ENCODE measurements at regions not wholly inside any gene's neighbourhood (a gene's known extent, or its start where the extent isn't known, plus 50 kb on each side); places are given as distances from the start of the nearest gene placed in this dataset.

DNA sequence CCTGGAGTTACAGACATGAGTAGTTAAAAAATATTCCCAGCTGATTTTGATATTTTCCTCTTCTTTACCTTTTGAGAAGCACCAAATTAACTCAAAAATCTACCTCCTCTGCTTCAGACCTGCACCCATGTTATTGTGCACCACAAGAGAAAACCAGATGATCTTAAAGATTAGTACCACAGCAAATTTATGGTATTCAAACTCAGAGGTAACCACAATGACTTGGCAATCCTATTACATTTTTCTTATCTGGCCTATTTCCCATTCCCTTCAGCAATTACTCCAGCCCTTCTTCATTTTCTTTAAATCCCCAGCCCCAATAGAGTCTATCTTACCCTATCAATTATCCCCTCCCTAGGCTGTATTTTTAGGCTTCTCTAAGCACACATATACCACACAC, 535.1 kb downstream of the FAT4 start:
- Histone ChIP-seq H3K4me3 (no peak overlapping the region), H3K4me1 (no peaks in the 10 kb centered on the region), H3K27me3 (no peaks in the 10 kb centered on the region), H3K27ac (no peak overlapping the region), H3K36me3 (no peaks in the 10 kb centered on the region), H3K9me3 (no peaks in the 10 kb centered on the region)
- TF ChIP-seq POLR2AphosphoS5 (IDR thresholded peaks at IDR 0.05): no peak
- TF ChIP-seq EP300 (IDR thresholded peaks at IDR 0.05): no peak
- TF ChIP-seq POLR2A (IDR thresholded peaks at IDR 0.05): no peak
- TF ChIP-seq, protein P1, sequence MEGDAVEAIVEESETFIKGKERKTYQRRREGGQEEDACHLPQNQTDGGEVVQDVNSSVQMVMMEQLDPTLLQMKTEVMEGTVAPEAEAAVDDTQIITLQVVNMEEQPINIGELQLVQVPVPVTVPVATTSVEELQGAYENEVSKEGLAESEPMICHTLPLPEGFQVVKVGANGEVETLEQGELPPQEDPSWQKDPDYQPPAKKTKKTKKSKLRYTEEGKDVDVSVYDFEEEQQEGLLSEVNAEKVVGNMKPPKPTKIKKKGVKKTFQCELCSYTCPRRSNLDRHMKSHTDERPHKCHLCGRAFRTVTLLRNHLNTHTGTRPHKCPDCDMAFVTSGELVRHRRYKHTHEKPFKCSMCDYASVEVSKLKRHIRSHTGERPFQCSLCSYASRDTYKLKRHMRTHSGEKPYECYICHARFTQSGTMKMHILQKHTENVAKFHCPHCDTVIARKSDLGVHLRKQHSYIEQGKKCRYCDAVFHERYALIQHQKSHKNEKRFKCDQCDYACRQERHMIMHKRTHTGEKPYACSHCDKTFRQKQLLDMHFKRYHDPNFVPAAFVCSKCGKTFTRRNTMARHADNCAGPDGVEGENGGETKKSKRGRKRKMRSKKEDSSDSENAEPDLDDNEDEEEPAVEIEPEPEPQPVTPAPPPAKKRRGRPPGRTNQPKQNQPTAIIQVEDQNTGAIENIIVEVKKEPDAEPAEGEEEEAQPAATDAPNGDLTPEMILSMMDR (IDR thresholded peaks at IDR 0.05): no peak
- intact Hi-C loops (cut with DNase I): no loop called here
- DNase-seq: no peak

DNA sequence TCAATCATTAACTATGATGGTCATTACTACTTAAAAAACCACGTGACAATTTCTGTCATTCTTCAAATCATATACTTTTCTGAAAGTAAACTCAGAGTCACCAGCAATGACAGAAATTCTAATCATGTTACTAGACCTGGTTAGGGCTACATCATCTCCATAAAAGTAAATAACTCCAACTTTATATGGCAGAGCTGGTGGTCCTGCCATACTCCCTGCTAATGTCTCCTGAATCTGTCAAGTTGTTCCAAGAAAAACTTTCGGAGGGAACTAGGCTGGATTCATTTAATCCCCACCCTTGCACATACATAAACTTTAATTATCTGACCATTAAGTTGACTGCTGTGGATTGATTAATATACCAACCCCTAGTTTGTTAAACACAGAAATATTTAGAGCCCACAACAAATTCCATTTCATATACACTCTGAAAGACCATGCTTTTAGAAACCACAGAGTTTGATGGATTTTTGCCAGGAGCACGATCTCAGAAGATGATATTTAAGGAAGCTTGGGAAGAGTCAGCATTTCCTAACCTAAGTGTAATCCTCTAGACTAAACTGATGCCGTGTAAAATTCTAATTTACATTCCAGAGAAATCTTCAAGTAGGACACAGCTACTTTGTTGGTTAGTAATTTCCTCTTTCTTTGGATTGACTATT, 577.0 kb downstream of the FAT4 start:
- H3K27me3 ChIP-seq: no peaks in the 10 kb centered on the region
- H3K4me3 ChIP-seq: no peak overlapping the region
- intact Hi-C loops (cut with DNase I): no loop called here
- H3K4me1 ChIP-seq: no peaks in the 10 kb centered on the region
- DNase-seq: no peak
- no peak overlapping the region for H3K27ac ChIP-seq
- H3K36me3 ChIP-seq: no peaks in the 10 kb centered on the region
- 51 to 58% methylated on average over 4 of the region's 4 CpGs for WGBS, 2 donors
- no peaks in the 10 kb centered on the region for H3K9me3 ChIP-seq
- TF ChIP-seq POLR2AphosphoS5 (IDR thresholded peaks at IDR 0.05) (no peak), EP300 (IDR thresholded peaks at IDR 0.05) (no peak), POLR2A (IDR thresholded peaks at IDR 0.05) (no peak)
- TF ChIP-seq, protein P1 (IDR thresholded peaks at IDR 0.05): no peak

DNA sequence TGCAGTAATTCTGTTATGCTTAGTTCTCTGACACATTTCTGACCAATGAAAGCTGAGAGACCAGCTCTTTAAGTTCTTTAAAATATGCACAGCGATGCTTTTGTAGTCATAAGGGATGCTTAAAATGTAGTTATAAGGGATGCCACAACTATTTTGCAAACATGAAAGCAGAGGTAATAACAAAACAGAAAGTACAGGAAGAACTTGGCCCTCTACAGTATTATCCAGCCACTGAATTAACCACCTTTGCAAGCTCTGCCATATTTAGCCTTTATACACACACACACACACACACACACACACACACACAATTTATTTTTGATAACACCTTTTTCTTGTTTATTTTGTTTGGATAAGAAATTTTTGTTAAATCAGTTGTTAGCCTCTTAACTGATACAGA, 590.0 kb downstream of the FAT4 start:
- intact Hi-C loops (cut with DNase I): no loop called here
- WGBS, 2 donors: 80 to 87% methylated on average over 1 of the region's 1 CpG

DNA sequence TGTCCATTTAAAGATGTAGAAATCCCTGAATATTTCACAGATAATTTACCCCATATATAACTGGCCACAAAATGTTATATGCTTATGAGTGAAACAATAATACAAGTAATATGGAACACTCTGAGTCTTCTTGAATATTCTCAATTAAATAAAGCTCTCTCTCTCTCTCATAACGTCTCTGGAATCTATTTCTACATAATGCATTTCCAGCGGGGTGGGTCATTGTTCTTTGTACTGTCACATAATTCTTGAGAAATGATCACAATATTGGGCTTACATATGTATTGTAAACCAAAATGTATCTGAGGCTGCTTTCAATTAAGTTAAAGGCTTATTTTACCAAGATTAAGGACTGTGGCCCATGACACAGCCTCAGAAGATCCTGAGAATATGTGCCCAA, 596.3 kb downstream of the FAT4 start:
- H3K9me3 ChIP-seq: no peaks in the 10 kb centered on the region
- H3K27ac ChIP-seq: no peak overlapping the region
- intact Hi-C loops (cut with DNase I): no loop called here
- H3K36me3 ChIP-seq: no peaks in the 10 kb centered on the region
- TF ChIP-seq EP300 (IDR thresholded peaks at IDR 0.05): no peak
- TF ChIP-seq, protein P1 (IDR thresholded peaks at IDR 0.05): no peak
- no peak for TF ChIP-seq POLR2A (IDR thresholded peaks at IDR 0.05)
- TF ChIP-seq POLR2AphosphoS5 (IDR thresholded peaks at IDR 0.05): no peak
- no peaks in the 10 kb centered on the region for H3K27me3 ChIP-seq
- no peak for DNase-seq
- 71 to 90% methylated on average over 2 of the region's 2 CpGs for WGBS, 2 donors
- no peaks in the 10 kb centered on the region for H3K4me1 ChIP-seq
- H3K4me3 ChIP-seq: no peak overlapping the region

More for the DNA sequence above, 590.0 kb downstream of the FAT4 start:
- H3K4me1 ChIP-seq: peaks cover 0 to 11% (median 3%) of the 10 kb centered on the region in 4 donors
- H3K27me3 ChIP-seq: no peaks in the 10 kb centered on the region
- no peak for TF ChIP-seq POLR2A (IDR thresholded peaks at IDR 0.05)
- TF ChIP-seq EP300 (IDR thresholded peaks at IDR 0.05): no peak
- no peak for TF ChIP-seq POLR2AphosphoS5 (IDR thresholded peaks at IDR 0.05)
- H3K27ac ChIP-seq: no peak overlapping the region
- H3K9me3 ChIP-seq: no peaks in the 10 kb centered on the region
- no peaks in the 10 kb centered on the region for H3K36me3 ChIP-seq
- no peak for DNase-seq
- no peak overlapping the region for H3K4me3 ChIP-seq

DNA sequence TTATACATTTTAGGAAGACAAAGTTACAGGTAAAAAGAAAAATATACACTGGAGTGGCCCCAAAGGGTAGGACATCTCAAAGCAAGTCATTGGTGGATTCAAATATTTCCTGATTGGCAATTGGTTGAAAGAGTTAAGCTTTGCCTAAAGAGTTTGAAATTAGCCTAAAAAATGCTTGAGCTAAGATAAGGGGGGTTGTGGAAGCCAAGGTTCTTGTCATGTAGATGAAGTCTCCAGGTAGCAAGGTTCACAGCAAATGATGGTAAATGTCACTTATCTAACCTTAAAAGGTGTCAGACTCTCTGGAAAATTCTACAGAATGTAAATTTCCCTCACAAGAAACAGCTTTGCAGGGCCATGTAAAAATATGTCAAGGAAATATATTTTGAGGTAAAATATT, 596.7 kb downstream of the FAT4 start:
- H3K4me3 ChIP-seq: no peak overlapping the region
- H3K36me3 ChIP-seq: no peaks in the 10 kb centered on the region
- H3K27me3 ChIP-seq: no peaks in the 10 kb centered on the region
- no peaks in the 10 kb centered on the region for H3K9me3 ChIP-seq
- H3K27ac ChIP-seq: no peak overlapping the region
- TF ChIP-seq POLR2A (IDR thresholded peaks at IDR 0.05): no peak
- TF ChIP-seq, protein P1 (IDR thresholded peaks at IDR 0.05): no peak
- DNase-seq: no peak
- H3K4me1 ChIP-seq: no peaks in the 10 kb centered on the region
- intact Hi-C loops (cut with DNase I): no loop called here
